HG03095 (cell line): ENCODE measurements at regions not wholly inside any gene's neighbourhood (a gene's known extent, or its start where the extent isn't known, plus 50 kb on each side); places are given as distances from the start of the nearest gene placed in this dataset.
"Not testable (repeated sequence)": the region's sequence is repeated elsewhere in the genome, so short reads cannot be mapped to it uniquely, and the experiment has no call there.

Experiments
- ATAC-seq: cut with Tn5 transposase; IDR thresholded peaks from one replicate; pipeline ENCODE4 v1.9.1; 2021; ENCODE audit warnings: moderate library complexity; ENCODE audit not compliant: unreplicated experiment

GRCh38 chr3:35413483-35413882 is 225.8 kb upstream of the ARPP21 start:
- ATAC-seq: no peak

DNA sequence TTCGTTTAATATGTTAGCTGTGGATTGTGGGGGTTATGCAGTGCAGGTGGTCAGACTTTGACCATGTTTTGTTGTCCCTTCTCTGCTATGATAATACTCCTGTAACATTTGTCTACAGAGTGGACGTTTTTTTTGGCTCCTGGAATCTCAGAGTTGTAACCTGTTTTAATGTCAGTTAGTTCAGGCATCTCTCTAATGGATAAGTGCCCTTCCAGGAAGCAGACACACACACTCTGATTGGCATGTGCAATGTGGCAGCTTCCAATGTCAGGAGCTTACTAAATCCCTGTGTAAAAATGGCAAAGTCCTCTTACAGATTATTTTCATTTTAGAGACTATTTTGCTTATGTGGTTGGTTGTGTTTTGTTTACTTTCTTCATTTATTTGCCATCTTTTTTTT is 222.2 kb upstream of the ARPP21 start:
- ATAC-seq: no peak

GRCh38 chr3:35422101-35422500 is 217.2 kb upstream of the ARPP21 start:
- no peak for ATAC-seq

- no peak for ATAC-seq
These were observed 216.3 kb upstream of the ARPP21 start for GRCh38 chr3:35422836-35423601.

- ATAC-seq: no peak
These were observed 212.9 kb upstream of the ARPP21 start for GRCh38 chr3:35426366-35426958.

DNA sequence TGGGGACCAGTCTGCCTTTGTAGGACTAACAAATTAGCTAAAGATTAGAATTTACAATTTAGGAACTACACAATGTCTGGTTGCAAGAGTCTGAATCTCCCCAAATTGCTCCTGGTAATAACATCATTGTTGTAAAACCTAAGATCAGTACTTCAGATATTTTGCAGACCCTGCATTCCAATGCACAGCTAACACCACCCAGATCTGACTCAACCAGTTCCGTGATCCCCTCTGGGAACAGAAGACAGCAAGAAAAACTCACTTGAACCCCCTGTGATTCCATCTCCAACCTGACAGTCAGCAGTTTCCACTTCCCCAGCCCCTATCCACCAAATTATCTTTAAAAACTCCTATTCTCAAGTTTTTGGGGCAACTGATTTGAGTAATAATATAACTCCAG is 201.9 kb upstream of the ARPP21 start:
- ATAC-seq: no peak

- ATAC-seq: no peak
These were observed 201.2 kb upstream of the ARPP21 start for GRCh38 chr3:35438101-35438500.

DNA sequence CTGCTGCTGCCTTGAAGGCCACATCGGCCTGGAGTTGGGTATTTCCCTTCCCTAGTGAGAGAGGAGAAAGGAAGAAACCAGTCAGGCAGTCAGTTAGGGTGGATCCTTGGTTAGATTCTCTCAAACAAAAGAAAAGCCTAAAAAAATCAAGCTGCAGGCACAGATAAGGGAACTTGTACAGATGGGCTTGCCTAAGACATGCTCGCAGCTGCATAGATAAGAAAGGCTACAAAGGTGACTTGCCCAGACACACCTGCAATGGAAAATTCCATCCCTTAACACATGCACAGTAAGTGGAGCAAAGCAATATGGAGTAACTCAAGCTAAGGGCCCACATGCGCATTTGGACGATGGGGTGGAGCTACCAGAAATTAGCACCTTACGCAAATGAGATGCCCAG is 199.7 kb upstream of the ARPP21 start:
- ATAC-seq: no peak

DNA sequence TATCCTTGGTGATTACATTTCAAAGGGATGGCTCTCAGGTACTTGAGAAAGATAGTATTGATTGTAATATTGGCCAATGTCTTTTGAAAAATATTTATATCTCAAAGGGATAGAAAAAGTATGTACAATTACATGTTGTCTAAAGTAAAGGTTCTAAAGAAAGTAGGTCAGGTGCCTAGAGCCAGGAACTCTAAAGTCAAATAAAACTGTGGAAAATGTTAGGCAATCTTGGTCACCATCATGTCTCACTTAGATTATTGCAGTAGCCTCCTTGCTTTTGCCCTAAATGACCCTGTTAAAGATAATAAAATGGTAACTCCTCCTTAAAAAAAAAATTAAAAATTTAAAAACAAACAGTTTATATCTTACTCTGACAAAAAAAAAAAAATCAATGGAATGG is 198.5 kb upstream of the ARPP21 start:
- no peak for ATAC-seq

DNA sequence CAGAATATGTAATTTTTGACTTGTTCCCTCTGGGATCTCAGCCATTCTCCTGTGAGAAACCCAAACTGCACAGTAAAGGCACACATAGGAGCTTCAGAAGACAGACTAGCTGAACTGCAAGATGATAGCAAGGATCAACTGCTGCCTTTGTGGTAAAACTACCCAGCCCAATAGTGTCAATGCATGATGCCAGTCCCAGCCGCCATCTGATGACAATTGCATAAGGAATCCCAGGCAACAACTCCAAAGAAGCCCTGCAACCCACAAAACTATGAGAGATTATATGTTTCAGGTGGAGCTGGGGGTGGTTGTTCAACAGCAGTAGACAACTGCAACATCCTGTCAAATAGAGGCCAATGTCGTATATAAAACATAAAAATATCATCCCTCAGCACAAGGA is 192.4 kb upstream of the ARPP21 start:
- ATAC-seq: no peak

DNA sequence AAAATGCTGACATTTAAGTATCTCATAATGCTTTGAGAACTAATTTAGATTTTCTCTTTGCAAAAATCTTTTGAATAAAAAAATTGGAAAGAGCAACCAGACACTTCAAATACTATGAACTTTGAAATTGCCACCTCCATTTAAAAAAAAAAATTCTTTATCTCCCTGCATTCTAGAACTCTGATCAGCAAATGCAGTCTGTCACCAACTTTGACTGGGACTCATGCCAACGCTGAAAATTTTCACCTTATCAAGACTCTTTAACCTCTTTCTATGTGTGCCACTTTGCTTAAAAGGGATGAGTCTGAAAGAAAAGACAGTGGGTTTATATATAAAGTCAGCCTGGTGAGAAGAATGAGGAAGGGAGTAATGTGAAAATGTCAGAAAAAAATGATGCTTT is 191.2 kb upstream of the ARPP21 start:
- no peak for ATAC-seq

- ATAC-seq: no peak
These were observed 190.6 kb upstream of the ARPP21 start for GRCh38 chr3:35448681-35449080.

GRCh38 chr3:35454819-35455218 is 184.5 kb upstream of the ARPP21 start:
- not testable (repeated sequence) for ATAC-seq

- ATAC-seq: no peak
These were observed 165.4 kb upstream of the ARPP21 start for GRCh38 chr3:35473956-35474355.

GRCh38 chr3:35482566-35482965 is 156.8 kb upstream of the ARPP21 start:
- not testable (repeated sequence) for ATAC-seq

DNA sequence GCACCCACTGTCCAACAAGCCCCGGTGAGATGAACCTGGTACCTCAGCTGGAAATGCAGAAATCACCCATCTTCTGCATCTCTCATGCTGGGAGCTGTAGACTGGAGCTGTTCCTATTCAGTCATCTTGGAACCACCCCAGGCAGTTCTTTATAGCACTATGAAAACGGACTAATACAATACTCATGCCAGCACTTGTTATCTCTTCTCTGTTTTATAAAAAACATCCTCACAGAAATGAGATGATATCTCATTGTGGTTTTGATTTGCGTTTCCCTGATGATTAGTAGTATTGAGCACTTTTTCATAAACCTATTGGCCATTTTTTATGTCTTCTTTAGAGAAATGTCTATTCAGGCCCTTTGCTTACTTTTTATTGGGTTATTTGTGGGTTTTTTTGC is 156.2 kb upstream of the ARPP21 start:
- ATAC-seq: no peak

GRCh38 chr3:35484929-35485530 is 154.3 kb upstream of the ARPP21 start:
- no peak for ATAC-seq

GRCh38 chr3:35486295-35486694 is 153.0 kb upstream of the ARPP21 start:
- no peak for ATAC-seq

GRCh38 chr3:35487376-35487775 is 151.9 kb upstream of the ARPP21 start:
- no peak for ATAC-seq

DNA sequence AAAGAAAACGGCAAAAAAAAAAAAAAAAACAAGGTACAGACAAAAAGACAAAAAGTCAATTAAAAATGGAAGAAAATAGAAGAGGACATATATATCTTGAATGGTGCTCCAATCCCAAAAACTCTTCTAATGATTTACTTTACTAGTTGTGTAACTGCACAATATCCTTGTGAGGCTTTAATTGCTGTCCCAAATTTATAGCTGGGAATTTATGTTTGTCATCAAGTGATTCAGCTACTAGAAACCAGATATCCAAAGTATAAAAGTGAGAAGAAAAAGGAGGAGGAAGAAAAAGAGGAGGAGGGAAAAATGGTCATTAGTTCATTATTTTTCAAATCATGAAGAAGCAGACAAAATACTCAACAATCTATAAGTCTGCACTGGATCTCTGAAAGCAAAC is 150.8 kb upstream of the ARPP21 start:
- no peak for ATAC-seq

- no peak for ATAC-seq
These were observed 146.5 kb upstream of the ARPP21 start for GRCh38 chr3:35492841-35493240.

DNA sequence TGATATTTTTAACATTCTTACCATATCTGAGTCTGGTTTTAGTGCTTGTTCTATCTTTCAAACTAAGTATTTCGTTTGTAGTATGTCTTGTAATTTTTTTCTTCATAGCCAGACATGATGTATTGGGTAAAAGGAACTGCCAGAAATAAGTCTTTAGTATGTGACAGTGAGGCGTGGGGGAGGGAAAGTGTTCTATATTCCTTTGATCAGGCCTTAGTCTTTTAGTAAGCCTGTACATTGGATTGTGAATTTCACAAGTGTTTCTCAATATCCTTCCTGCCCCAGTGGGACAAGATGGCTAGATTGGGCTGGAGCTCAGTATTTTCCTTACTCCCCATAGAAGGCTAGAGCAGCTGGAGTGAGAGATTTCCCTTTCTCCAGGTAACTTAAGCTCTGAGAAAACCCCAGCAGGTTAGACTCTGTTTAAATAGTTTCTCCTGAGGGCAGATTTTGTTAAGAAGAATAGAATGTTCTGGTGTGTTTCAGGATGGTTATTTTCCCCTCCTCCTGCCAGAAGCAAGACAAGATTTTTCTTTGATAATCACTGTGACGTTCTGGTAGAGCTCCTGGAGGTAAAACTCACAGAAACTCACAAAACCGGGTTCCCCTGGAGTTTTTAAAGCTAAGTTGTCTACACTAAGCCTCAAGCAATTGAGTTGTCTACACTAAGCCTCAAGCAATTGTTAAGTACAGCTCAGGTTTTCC is 140.7 kb upstream of the ARPP21 start:
- ATAC-seq: no peak
